HepG2 (cell line): ENCODE measurements at regions not wholly inside any gene's neighbourhood (a gene's known extent, or its start where the extent isn't known, plus 50 kb on each side); places are given as distances from the start of the nearest gene placed in this dataset.

Experiments used
- ATAC-seq: fragments of 200-7000 bp; cut with Tn5 transposase; 3 replicates; pipeline ENCODE4 v1.9.1; 2020; ENCODE audit warnings: mild to moderate bottlenecking, moderate library complexity
- BruUV-seq: library from RNA; stranded (reverse); fragments of 400-500 nt; replicated peaks from 2 replicates; lab custom pipeline; 2021; lab: Mats Ljungman, UMichigan
- CTCF ChIA-PET: fragments of 300-600 bp; formaldehyde crosslinking; extraction: SDS; loops from one replicate; lab custom pipeline; 2021; ENCODE audit warnings: low total read pairs, inconsistent platforms, low intra/inter-chr PET ratio; lab: Yijun Ruan, JAX
- POLR2A ChIA-PET: fragments of 350-600 bp; sonication (Branson Sonifier 250); formaldehyde crosslinking; loops from one replicate; lab custom pipeline; 2020; ENCODE audit warnings: antibody characterized with exemption, inconsistent platforms; lab: Yijun Ruan, JAX
- DNase-seq: peaks from one replicate; pipeline ENCODE4 v3.0.0-alpha.2; 2015; ENCODE audit warnings: low spot score
- FAIRE-seq: peaks from 3 replicates; lab custom pipeline; 2011; peaks lifted over from hg19 to GRCh38; lab: Jason Lieb, UNC
- H2AFZ ChIP-seq: one replicate; pipeline ENCODE4 v1.6.1; 2011; ENCODE audit warnings: low read length, inconsistent platforms
- H3K27ac ChIP-seq: fragments of 300-600 bp; 3 replicates; pipeline ENCODE4 v1.8.0; 2011; ENCODE audit warnings: mixed run types, mild to moderate bottlenecking, mixed read lengths, low read length, inconsistent platforms; ENCODE audit not compliant: insufficient read depth; ENCODE audit errors: extremely low read length
- H3K27me3 ChIP-seq, 2 experiments: fragments of 200-600 bp in 1 of 2; 2 replicates in 1 of 2; 3 replicates in 1 of 2; pipeline versions ENCODE4 v1.6.0 to v1.8.0; 2011; ENCODE audit warnings: low read length in 2 of 2, mild to moderate bottlenecking in 2 of 2, moderate library complexity in 2 of 2, inconsistent platforms in 1 of 2; ENCODE audit not compliant: insufficient read depth in 2 of 2, control insufficient read depth in 1 of 2
- H3K36me3 ChIP-seq, 2 experiments: fragments of 200-600 bp in 1 of 2; replicated peaks in 1 of 2; 2 replicates in 1 of 2; 3 replicates in 1 of 2; pipeline versions ENCODE4 v1.5.1 to v1.8.0; 2011; ENCODE audit warnings: low read length in 2 of 2, inconsistent platforms in 1 of 2; ENCODE audit not compliant: insufficient read depth in 2 of 2, control insufficient read depth in 1 of 2
- H3K4me1 ChIP-seq: 2 replicates; pipeline ENCODE4 v1.5.1; 2012; ENCODE audit warnings: low read length, inconsistent platforms; ENCODE audit not compliant: insufficient read depth
- H3K4me2 ChIP-seq: 2 replicates; pipeline ENCODE4 v1.6.0; 2011; ENCODE audit warnings: low read depth, low read length, inconsistent platforms
- H3K4me3 ChIP-seq, 3 experiments: fragments of 200-600 bp in 1 of 3; sonication (generic), shearing (Covaris generic) in 1 of 3; replicated peaks in 1 of 3; 2 replicates each; pipeline ENCODE4 v1.5.1; 2011 to 2016; ENCODE audit warnings: low read length in 3 of 3, inconsistent platforms in 2 of 3, low read depth in 2 of 3, mild to moderate bottlenecking in 2 of 3, control low read depth in 1 of 3, mixed read lengths in 1 of 3; ENCODE audit not compliant: insufficient read depth in 1 of 3
- H3K79me2 ChIP-seq: one replicate; pipeline ENCODE4 v1.6.1; 2011; ENCODE audit warnings: low read length, inconsistent platforms; ENCODE audit not compliant: insufficient read depth
- H3K9ac ChIP-seq: 2 replicates; pipeline ENCODE4 v1.6.0; 2011; ENCODE audit warnings: mild to moderate bottlenecking, low read depth, low read length, inconsistent platforms; ENCODE audit not compliant: insufficient read depth
- H3K9me3 ChIP-seq: 2 replicates; pipeline ENCODE4 v1.5.1; 2012; ENCODE audit warnings: mild to moderate bottlenecking, low read length
- H4K20me1 ChIP-seq: 2 replicates; pipeline ENCODE4 v1.6.0; 2011; ENCODE audit warnings: inconsistent platforms, mild to moderate bottlenecking, low read length, moderate library complexity; ENCODE audit not compliant: insufficient read depth
- FLYWCH1 ChIP-seq: sonication (generic); formaldehyde crosslinking; IDR thresholded peaks from 2 replicates; pipeline ENCODE4 v1.8.1; 2023; ENCODE audit warnings: mild to moderate bottlenecking, missing genetic modification reagents
- GZF1 ChIP-seq: sonication (generic); formaldehyde crosslinking; IDR thresholded peaks from 2 replicates; pipeline ENCODE4 v1.5.1; 2020; ENCODE audit warnings: mild to moderate bottlenecking, missing genetic modification reagents
- KLF13 ChIP-seq: sonication (generic); formaldehyde crosslinking; IDR thresholded peaks from 2 replicates; pipeline ENCODE4 v1.4.0; 2020; ENCODE audit warnings: mild to moderate bottlenecking, missing genetic modification reagents
- KMT2A ChIP-seq: sonication (generic); formaldehyde crosslinking; IDR thresholded peaks from 2 replicates; pipeline ENCODE4 v1.4.0; 2020; ENCODE audit warnings: missing genetic modification reagents
- MAFG ChIP-seq: sonication (generic); formaldehyde crosslinking; IDR thresholded peaks from 2 replicates; pipeline ENCODE4 v1.5.1; 2020; ENCODE audit warnings: mild to moderate bottlenecking, missing genetic modification reagents
- PHF20 ChIP-seq: sonication (generic); formaldehyde crosslinking; IDR thresholded peaks from 2 replicates; pipeline ENCODE4 v1.5.0; 2020; ENCODE audit warnings: mild to moderate bottlenecking, missing genetic modification reagents
- PRMT3 ChIP-seq: sonication (generic); formaldehyde crosslinking; IDR thresholded peaks from 2 replicates; pipeline ENCODE4 v1.8.1; 2022; ENCODE audit warnings: low read depth, mild to moderate bottlenecking, moderate library complexity, missing genetic modification reagents, borderline replicate concordance
- TMF1 ChIP-seq: sonication (generic); formaldehyde crosslinking; IDR thresholded peaks from 2 replicates; pipeline ENCODE4 v1.8.1; 2022; ENCODE audit warnings: low read depth, missing genetic modification reagents
- TRIM22 ChIP-seq: fragments of 450-650 bp; IDR thresholded peaks from 2 replicates; pipeline ENCODE4 v1.6.1; 2017
- ZFP36L1 ChIP-seq: sonication (generic); formaldehyde crosslinking; IDR thresholded peaks from 2 replicates; pipeline ENCODE4 v1.8.0; 2022; ENCODE audit warnings: mild to moderate bottlenecking, missing genetic modification reagents, moderate library complexity
- ZNF329 ChIP-seq: sonication (generic); formaldehyde crosslinking; IDR thresholded peaks from 2 replicates; pipeline ENCODE4 v1.9.0; 2021; ENCODE audit warnings: low read depth, mild to moderate bottlenecking, missing genetic modification reagents
- ZNF616 ChIP-seq: sonication (generic); formaldehyde crosslinking; IDR thresholded peaks from 2 replicates; pipeline ENCODE4 v1.5.0; 2020; ENCODE audit warnings: low read depth, mild to moderate bottlenecking, missing genetic modification reagents
- ZNF772 ChIP-seq: sonication (generic); formaldehyde crosslinking; IDR thresholded peaks from 2 replicates; pipeline ENCODE4 v1.5.0; 2020; ENCODE audit warnings: mild to moderate bottlenecking, missing genetic modification reagents
- WGBS: methylation state at CpG from one replicate; pipeline ENCODE4 v1.1.6; 2017; ENCODE audit warnings: low lambda C conversion rate; 5-methylcytosine and 5-hydroxymethylcytosine counted together
- in situ Hi-C: cut with HindIII; loops from 2 replicates; pipeline ENCODE4 v1.10.0; 2017; ENCODE audit warnings: low pct_unique_long_range_greater_than_20kb; ENCODE audit not compliant: extremely low pct_ligation_motif_present
- intact Hi-C: fragments of 100-400 bp; cut with micrococcal nuclease; formaldehyde crosslinking; loops from one replicate; pipeline ENCODE4 v1.10.0; 2022; ENCODE audit not compliant: unreplicated experiment
- TF ChIP-seq, protein P1 (sequence below): sonication (generic); formaldehyde crosslinking; IDR thresholded peaks from 2 replicates; pipeline ENCODE4 v1.5.1; 2020; ENCODE audit warnings: mild to moderate bottlenecking, missing genetic modification reagents, borderline replicate concordance

DNA sequence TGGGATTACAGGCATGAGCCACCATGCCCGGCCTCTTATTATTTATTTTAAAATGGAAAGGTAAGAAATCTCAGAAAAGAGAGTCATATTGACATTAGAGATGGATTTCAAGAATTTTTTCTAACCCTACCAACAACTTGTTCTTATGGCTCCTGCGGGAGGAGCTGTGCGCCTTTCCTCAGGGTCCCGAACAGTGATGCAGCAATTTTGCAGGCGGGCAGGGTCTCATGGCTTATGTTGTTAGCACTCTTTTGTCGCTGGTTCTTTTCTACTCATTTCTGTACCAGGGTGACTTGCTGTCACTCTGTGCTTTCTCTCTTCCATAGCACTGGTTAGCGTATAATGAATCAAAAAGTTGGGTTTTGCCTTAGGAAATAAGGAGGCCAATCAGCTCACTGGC lies 148.8 kb upstream of the DLGAP1 start (continued):
- no peak for TF ChIP-seq PRMT3

DNA sequence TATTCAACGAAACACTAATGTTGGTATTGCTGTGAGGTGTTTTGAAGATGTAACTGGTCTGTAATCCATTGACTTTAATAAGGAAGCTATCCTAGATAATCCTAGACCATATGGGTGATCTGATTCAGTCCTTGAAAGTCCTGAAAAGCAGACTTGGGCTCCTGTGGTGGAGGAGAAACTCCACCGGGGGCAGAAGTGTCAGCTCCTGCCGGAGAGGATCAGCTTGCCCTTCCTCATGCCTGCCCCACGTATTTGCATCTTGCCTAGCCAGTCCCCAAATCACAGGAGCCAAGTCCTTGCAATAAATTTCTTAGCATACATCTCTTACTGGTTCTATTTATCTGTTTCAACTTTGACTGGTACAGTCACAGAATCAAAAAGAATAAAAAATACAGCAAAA lies 144.2 kb upstream of the DLGAP1 start:
- FAIRE-seq, result no peak
- POLR2A ChIA-PET, result no interaction called here
- intact Hi-C loops, result no loop called here

More for the DNA sequence above, 144.2 kb upstream of the DLGAP1 start:
- in situ Hi-C loops, result no loop called here
- no peak for DNase-seq
- Histone ChIP-seq H3K4me3 (no peak overlapping the region), H3K9ac (no peak overlapping the region), H3K36me3 (no peaks in the 10 kb centered on the region), H3K27me3 (no peaks in the 10 kb centered on the region), H3K27ac (no peak overlapping the region), H3K4me1 (no peaks in the 10 kb centered on the region), H2AFZ (no peak overlapping the region), H4K20me1 (no peaks in the 10 kb centered on the region), H3K79me2 (no peaks in the 10 kb centered on the region), H3K9me3 (no peaks in the 10 kb centered on the region), H3K4me2 (no peak overlapping the region)
- CTCF ChIA-PET, result no interaction called here
- no TSS peak for BruUV-seq
- WGBS, result 4% methylated on average over 4 of the region's 4 CpGs
- TF ChIP-seq, protein P1, sequence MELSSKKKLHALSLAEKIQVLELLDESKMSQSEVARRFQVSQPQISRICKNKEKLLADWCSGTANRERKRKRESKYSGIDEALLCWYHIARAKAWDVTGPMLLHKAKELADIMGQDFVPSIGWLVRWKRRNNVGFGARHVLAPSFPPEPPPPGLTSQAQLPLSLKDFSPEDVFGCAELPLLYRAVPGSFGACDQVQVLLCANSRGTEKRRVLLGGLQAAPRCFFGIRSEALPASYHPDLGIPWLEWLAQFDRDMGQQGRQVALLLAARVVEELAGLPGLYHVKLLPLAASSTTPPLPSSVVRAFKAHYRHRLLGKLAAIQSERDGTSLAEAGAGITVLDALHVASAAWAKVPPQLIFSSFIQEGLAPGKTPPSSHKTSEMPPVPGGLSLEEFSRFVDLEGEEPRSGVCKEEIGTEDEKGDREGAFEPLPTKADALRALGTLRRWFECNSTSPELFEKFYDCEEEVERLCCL (CRISPR knock-in tag), result no peak
- no peak for TF ChIP-seq TRIM22
- TF ChIP-seq ZNF329, result no peak
- no peak for TF ChIP-seq PHF20 (CRISPR knock-in tag)
- TF ChIP-seq KMT2A (CRISPR knock-in tag), result no peak
- TF ChIP-seq ZNF772 (CRISPR knock-in tag), result no peak
- no peak for TF ChIP-seq FLYWCH1 (CRISPR knock-in tag)
- TF ChIP-seq KLF13, result no peak
- no peak for TF ChIP-seq ZNF616 (CRISPR knock-in tag)
- no peak for TF ChIP-seq MAFG
- TF ChIP-seq ZFP36L1 (CRISPR knock-in tag), result no peak
- no peak for TF ChIP-seq GZF1 (CRISPR knock-in tag)
- no peak for TF ChIP-seq TMF1
- ATAC-seq, result no peak
